M059J (cell line): ENCODE measurements at regions not wholly inside any gene's neighbourhood (a gene's known extent, or its start where the extent isn't known, plus 50 kb on each side); places are given as distances from the start of the nearest gene placed in this dataset.

Experiments used
- DNase-seq: peaks from one replicate; pipeline ENCODE4 v3.0.0-alpha.2; 2012; ENCODE audit warnings: low read depth

DNA sequence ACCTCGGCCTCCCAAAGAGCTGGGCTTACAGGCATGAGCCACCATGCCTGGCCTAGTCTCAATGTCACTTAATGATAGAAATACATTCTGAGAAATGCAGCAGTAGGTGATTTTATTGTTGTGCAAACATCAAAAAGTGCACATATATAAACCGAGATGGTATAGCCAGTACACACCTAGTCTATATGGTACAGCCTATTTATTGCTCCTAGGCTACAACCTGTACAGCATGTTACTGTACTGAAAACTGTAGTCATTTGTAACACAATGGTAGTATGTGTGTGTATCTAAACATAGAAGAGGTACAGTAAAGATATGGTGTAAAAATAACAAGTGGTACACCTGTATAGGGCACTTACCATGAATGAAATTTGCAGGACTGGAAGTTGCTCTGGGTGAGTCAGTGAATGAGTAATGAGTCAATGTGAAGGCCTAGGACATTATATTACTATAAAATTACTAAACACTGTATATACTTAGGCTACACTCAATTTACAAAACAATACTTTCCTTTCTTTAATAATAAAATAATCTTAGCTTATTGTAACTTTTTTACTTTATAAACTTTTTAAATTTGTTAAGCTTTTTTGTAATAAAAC is 166.7 kb upstream of the SYT1 start:
- peak; percentile 49 for DNase-seq

DNA sequence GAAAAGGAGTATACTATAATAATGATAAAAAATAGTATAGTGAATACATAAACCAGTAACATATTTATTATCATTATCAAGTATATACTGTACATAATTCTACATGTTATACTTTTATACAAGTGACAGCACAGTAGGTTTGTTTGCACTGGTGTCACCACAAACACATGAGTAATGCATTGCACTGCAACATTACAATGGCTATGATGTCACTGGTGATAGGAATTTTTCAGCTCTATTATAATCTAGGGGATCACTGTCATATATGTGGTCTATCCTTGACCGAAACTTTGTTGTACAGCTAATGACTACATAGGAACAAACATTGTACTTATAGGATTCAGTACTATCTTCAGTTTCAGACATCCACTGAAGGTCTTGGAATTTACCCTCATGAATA is 165.8 kb upstream of the SYT1 start:
- DNase-seq, result peak; percentile 64

DNA sequence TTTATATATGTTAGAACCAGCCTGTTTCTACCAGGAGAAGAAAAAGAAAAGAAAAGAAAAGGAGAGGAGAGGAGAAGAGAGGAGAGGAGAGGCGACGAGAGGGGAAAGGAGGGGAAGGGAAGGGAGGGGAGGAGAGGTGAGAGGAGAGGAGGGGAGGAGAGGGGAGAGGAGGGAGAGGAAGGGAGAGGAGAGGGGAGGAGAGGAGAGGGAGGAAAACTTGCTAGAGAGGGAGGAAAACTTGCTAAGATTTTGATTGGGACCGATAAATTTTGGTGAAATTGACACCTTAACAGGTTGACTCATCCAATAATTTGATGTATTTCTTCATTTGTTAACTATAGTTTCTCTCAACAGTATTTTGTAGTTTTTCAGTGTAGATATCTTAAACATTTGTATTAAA is 164.0 kb upstream of the SYT1 start:
- DNase-seq, result no peak

DNA sequence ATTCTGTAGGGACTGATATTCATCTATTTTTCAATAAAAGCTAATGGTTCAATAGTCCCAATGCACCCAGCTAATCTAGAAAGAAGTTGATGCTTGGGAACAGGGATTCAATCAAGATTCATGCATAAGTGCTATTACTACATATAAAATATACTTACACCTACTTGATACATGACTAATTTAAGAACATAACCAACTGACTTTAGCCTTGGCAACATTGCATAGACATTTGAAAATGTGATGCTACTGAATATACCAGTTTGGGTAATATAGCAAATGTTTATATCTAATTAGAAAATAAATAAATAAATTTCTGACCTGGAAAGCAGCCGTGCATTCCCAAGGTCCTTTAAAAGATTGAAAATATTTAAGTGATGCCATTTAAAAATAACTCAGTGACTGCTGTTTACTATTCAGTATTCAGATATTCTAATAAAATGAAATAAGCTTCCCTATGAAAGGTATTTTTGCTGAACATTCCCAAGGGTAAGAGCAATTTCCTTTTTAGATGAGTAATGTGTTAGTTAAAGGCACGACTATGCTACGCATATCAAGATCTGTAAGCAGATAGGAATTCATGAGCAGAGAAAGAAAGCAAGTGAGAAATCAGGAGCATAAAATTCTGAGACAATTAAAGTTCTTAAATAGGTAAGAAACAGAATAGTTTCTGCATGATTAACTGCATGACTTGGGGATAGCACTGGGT is 160.6 kb upstream of the SYT1 start:
- DNase-seq, result peak; percentile 93

DNA sequence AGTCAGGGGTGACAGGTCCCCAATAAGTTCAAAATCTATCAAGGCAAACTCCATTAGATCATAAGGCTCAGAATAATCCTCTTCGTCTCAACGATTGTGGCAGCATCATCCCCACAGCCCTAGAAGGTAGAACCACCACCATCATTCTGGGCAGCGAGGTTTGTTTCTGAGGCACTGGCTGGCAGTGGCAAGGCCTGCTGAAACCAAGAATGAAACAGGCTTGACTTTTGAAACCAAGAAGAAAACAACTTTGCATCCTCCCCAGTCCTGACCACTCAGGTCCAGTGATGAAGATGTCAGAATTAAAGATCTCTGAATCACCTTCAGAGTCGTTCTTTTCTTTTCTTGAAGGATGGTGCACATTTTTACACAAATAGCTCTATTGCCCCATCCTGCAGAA is 152.6 kb upstream of the SYT1 start:
- DNase-seq, result no peak

- DNase-seq, result no peak
Observed at GRCh38 chr12:78712834-78713481, 151.6 kb upstream of the SYT1 start.

DNA sequence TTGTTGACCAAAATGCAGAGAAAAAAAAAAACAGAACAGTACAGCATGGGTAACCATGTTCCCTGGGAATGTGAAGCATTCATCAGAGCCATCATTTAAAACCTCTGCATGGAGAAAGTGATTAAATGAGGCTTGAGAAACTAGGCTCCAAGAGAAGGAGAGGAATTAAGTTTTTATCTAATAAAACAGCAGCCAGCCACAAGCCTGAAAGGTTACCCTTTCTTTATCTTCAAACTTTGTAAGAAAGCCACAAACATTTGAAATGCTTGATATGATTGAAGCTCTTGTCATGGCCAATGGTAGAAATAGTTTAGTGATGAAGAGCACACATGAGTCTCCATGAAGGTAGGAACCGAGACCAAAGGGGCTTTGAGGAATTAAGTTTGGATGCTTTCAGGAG is 144.9 kb upstream of the SYT1 start:
- DNase-seq, result peak; percentile 37

DNA sequence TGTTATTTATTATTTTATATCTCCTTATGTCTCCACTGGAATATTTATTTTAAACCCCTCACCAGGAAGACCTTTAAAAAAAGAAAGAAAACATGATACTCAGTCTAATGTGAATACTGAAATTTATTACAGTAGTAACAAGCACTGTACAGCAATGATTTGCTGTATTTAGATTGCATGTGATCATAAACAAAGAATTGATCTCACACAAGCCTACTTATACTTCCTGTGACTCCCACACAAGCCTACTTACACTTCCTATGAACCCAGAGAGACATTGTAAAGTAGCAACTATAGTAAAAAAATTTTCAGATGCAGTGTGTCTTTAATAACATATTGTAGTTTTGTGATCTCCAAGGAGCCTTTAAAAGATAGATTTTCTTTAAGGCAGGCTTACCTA is 142.7 kb upstream of the SYT1 start:
- no peak for DNase-seq

DNA sequence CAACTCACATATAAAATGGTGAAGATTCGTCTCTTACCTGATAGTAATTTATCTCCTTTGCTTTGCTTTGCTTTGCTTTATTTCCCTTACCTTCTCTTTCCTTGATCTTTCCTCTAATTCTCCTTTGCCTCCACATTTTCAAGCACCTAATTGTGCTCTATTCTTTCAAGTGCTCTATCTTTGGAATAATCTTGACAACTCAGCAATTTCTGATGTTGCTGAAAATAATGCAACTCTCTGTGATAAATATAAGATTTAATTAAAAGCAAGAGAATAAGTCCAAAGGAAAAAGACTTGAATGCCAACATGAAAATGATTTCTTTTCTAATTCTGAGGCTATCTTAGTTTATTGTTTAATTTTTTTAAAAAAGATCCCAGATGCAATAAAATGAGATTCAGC is 139.5 kb upstream of the SYT1 start:
- no peak for DNase-seq

GRCh38 chr12:78725951-78726580 is 138.5 kb upstream of the SYT1 start:
- peak; percentile 19 for DNase-seq

DNA sequence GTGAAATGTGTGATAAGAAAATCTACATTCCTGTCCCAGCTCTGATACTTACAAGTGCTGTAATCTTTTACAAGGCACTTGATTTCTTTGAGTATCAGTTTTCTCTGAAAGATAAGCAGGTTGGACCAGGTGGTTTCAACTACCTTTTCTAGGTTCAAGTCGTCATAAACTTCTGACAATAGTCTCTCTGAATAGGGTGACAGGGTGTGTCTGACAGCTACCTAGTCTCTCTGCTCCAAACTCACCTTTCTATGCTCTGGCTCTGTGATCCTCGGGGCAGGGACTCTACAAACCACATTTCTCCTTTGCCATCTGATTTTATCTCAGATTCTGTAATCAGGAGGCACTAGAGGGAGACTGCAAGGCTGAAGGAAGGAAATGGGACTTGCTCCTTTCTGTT is 137.7 kb upstream of the SYT1 start:
- no peak for DNase-seq

DNA sequence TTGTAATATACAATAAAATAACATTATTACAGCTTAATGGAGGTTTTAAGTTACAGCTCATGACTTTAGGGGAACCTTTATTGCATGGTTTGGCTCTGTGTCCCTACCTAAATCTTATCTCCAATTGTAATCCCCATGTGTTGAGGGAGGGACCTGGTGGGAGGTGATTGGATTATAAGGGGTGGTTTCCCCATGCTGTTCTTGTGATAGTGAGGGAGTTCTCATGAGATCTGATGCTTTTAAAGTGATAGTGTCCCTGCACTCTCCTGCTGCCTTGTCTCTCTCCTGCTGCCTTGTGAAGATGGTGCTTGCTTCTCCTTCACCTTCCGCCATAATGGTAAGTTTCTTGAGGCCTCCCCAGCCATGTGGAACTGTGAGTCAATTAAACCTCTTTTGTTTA is 132.1 kb upstream of the SYT1 start:
- DNase-seq, result no peak

GRCh38 chr12:78739653-78740052 is 124.9 kb upstream of the SYT1 start:
- no peak for DNase-seq

- no peak for DNase-seq
Observed at GRCh38 chr12:78746001-78746400, 118.6 kb upstream of the SYT1 start.

DNA sequence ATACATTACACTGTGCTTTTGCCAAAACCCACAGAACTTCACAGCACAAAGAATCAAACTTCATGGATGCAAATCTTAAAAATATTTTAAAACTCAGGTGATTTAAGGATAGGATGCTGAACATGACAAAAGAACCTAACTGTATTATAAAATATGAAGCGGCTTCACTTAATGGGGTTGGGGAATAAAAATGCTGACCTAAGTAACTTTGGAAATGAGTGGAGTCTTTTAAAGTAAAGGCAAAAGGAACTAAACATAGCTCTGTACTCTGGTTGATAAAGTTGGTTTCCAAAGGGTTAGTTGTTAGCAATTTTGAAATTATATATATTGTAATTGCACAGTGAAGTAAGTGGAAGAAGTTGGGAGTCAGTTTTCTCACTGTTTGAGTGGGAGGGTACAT is 111.5 kb upstream of the SYT1 start:
- DNase-seq, result no peak

GRCh38 chr12:78756936-78757335 is 107.6 kb upstream of the SYT1 start:
- no peak for DNase-seq

DNA sequence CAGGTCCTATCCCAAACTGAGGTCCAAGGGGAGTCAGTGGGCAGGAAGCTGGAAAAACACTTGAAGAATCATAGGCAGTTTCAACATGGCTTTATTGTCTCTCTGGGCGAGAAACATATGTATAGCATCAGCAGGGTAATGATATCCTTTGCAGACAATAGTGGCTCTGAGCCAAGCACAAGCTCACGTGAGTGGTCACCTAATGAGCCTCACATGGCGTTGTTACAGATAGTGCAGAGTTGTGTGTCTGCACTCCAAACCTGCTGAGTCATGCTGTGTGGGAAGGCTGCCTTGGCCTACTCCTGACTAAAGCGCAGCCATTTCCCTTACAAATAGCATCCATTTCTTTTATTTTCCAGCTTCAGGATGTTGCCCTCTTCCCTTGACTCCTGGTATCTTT is 105.2 kb upstream of the SYT1 start:
- peak; percentile 40 for DNase-seq

DNA sequence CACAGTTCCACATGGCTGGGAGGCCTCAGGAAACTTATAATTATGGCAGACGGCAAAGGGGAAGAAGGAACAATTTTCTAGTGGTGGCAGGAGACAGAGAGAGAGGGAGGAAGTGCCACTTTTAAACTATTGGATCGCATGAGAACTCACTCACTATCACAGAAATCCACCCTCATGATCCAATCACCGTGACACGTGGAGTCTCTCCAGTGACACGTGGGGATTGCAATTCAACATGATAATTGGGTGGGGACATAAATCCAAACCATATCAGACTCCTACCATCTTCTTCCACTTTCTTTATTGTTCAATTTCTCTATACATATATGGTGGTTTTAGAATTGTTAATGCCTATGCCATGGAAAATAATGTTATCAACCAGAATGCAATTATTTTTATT is 103.7 kb upstream of the SYT1 start:
- DNase-seq, result no peak

GRCh38 chr12:78764913-78765312 is 99.7 kb upstream of the SYT1 start:
- DNase-seq, result no peak

DNA sequence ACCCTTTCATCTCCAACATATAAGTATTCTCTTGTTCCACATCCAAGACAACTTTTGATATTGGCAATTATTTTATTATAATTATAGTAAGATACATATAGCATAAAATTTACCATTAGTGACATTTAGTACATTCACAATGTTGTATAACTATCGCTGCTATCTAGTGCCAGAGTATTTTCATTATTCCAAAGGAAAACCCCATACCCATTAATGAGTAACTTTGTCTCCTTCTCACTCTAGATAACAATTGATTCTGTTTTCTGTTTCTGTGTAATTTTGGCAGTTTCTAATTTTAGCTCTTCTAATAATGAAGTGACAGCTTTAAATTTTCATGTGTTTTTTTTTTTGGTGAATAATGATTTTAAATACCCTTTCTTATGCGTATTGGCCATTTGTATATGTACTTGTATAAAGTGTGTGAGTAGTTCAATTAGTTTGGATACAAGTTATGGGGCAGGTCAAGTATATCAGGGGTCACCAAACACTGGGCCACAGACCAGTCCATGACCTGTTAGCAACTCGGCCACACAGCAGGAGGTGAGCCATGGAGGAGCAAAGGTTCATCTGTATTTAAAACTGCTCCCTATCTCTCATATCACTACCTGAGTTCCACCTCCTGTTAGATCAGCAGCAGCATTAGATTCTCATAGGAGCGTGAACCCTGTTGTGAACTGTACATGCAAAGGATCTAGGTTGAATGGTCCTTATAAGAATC is 97.2 kb upstream of the SYT1 start:
- DNase-seq, result no peak

GRCh38 chr12:78778339-78778738 is 86.2 kb upstream of the SYT1 start:
- no peak for DNase-seq

DNA sequence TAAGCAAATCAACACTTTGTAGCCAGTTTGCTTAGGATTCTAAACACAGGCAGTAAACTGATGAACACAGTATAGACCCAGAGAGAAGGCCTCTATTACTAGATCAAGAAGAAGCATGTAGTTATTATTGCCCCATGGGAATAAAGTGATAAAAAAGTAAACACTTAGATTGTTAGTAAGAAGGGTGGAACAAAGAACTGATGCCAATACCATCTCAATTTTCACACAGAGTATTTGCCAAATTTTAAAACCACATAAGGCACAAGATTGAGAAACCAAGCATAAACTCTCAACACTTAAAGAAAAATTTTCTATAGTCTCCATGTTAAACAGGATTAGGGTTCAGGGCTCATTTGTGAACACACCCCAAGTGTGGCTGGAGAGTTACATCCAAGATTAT is 77.0 kb upstream of the SYT1 start:
- DNase-seq, result no peak
